Hepatocyte (in vitro differentiated cells): ENCODE measurements at regions not wholly inside any gene's neighbourhood (a gene's known extent, or its start where the extent isn't known, plus 50 kb on each side); places are given as distances from the start of the nearest gene placed in this dataset.

Experiments used
- DNase-seq: peaks from one replicate; pipeline ENCODE4 v3.0.0-alpha.2; 2016; ENCODE audit warnings: low spot score
- H2AFZ ChIP-seq: fragments of 200-600 bp; sonication (generic); 2 replicates; pipeline ENCODE4 v1.6.0; 2016; ENCODE audit warnings: antibody characterized with exemption, mild to moderate bottlenecking
- H3K27ac ChIP-seq: fragments of 200-600 bp; sonication (generic); 2 replicates; pipeline ENCODE4 v1.5.1; 2016; ENCODE audit warnings: mild to moderate bottlenecking
- H3K27me3 ChIP-seq: fragments of 200-600 bp; sonication (generic); 2 replicates; pipeline ENCODE4 v1.6.1; 2016
- H3K36me3 ChIP-seq: fragments of 200-600 bp; sonication (generic); replicated peaks from 2 replicates; pipeline ENCODE4 v1.5.1; 2016; ENCODE audit warnings: low read depth; ENCODE audit not compliant: insufficient read depth
- H3K4me1 ChIP-seq: fragments of 200-600 bp; sonication (generic); 2 replicates; pipeline ENCODE4 v1.5.1; 2016; ENCODE audit warnings: mild to moderate bottlenecking, moderate library complexity; ENCODE audit not compliant: insufficient read depth
- H3K4me2 ChIP-seq: fragments of 200-600 bp; sonication (generic); 2 replicates; pipeline ENCODE4 v1.6.0; 2016
- H3K4me3 ChIP-seq: fragments of 200-600 bp; sonication (generic); 2 replicates; pipeline ENCODE4 v1.5.1; 2016; ENCODE audit warnings: mild to moderate bottlenecking
- H3K79me2 ChIP-seq: fragments of 200-600 bp; sonication (generic); 2 replicates; pipeline ENCODE4 v1.6.0; 2017; ENCODE audit warnings: mild to moderate bottlenecking
- H3K9me2 ChIP-seq: fragments of 200-600 bp; sonication (generic); replicated peaks from 2 replicates; pipeline ENCODE4 v1.6.0; 2017; ENCODE audit warnings: mild to moderate bottlenecking; ENCODE audit not compliant: insufficient read depth
- H3K9me3 ChIP-seq: fragments of 200-600 bp; sonication (generic); 2 replicates; pipeline ENCODE4 v1.5.1; 2016; ENCODE audit warnings: low read depth, mild to moderate bottlenecking
- H4K20me1 ChIP-seq: fragments of 200-600 bp; sonication (generic); 2 replicates; pipeline ENCODE4 v1.6.0; 2016; ENCODE audit warnings: mild to moderate bottlenecking; ENCODE audit not compliant: insufficient read depth, poor library complexity, severe bottlenecking
- EZH2 ChIP-seq: fragments of 200-600 bp; sonication (generic); IDR thresholded peaks from 2 replicates; pipeline ENCODE4 v1.6.1; 2016; ENCODE audit warnings: antibody characterized with exemption, mild to moderate bottlenecking, borderline replicate concordance
- EZH2phosphoT487 ChIP-seq: fragments of 200-600 bp; sonication (generic); IDR thresholded peaks from one replicate; pipeline ENCODE4 v1.6.1; 2018; ENCODE audit warnings: antibody characterized with exemption, mild to moderate bottlenecking, low read depth, moderate library complexity; ENCODE audit not compliant: unreplicated experiment, severe bottlenecking
- WGBS: methylation state at CpG from one replicate; pipeline ENCODE4 v1.1.6; 2016; ENCODE audit warnings: low lambda C conversion rate; ENCODE audit errors: missing lambda C conversion rate; 5-methylcytosine and 5-hydroxymethylcytosine counted together
- TF ChIP-seq, protein P1 (sequence below): fragments of 200-600 bp; sonication (generic); IDR thresholded peaks from 2 replicates; pipeline ENCODE4 v1.5.1; 2016; ENCODE audit warnings: antibody characterized with exemption, mild to moderate bottlenecking; ENCODE audit not compliant: poor library complexity

DNA sequence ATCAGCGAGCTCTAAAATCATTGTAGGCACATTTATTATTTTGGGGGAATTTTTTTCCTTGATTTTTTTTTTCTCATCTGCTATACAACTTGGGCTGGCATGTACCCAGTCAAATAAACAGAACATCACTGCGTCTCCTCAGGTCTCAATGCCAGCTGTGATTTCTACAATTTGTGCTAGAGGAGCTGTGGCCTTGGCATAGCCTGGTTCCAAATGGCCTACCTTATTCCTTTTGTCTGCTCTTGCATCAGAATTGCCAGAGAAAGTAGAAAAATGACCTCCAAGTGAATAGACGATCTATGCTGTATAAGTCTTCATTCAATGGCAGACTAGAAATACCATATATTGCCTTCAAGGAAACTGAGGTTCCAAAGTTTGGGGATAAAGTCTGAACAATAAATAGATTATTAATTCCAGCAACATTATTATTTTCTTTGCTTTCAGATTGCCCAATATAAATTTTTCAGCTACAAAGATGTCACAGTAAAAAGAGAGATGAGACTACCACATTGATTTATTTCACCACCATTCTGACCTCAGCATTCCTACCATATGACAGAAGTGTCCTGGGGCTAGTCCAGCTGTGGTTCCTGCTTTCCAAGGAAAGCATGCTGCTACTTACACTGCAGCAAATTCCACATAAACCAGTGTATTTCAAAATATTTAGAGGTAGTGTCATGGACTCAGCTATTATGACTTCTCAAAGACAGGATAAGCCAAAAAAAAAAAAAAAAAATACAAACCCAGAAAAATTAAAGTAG, 493.9 kb upstream of the ZNF385D start:
- H3K36me3 ChIP-seq: no peaks in the 10 kb centered on the region
- no peak for TF ChIP-seq EZH2
- TF ChIP-seq, protein P1, sequence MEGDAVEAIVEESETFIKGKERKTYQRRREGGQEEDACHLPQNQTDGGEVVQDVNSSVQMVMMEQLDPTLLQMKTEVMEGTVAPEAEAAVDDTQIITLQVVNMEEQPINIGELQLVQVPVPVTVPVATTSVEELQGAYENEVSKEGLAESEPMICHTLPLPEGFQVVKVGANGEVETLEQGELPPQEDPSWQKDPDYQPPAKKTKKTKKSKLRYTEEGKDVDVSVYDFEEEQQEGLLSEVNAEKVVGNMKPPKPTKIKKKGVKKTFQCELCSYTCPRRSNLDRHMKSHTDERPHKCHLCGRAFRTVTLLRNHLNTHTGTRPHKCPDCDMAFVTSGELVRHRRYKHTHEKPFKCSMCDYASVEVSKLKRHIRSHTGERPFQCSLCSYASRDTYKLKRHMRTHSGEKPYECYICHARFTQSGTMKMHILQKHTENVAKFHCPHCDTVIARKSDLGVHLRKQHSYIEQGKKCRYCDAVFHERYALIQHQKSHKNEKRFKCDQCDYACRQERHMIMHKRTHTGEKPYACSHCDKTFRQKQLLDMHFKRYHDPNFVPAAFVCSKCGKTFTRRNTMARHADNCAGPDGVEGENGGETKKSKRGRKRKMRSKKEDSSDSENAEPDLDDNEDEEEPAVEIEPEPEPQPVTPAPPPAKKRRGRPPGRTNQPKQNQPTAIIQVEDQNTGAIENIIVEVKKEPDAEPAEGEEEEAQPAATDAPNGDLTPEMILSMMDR: no peak
- TF ChIP-seq EZH2phosphoT487: no peak
- no peaks in the 10 kb centered on the region for H3K9me3 ChIP-seq
- no peaks in the 10 kb centered on the region for H3K27me3 ChIP-seq
- no peaks in the 10 kb centered on the region for H3K79me2 ChIP-seq
- 91% methylated on average over 3 of the region's 3 CpGs for WGBS
- no peaks in the 10 kb centered on the region for H3K9me2 ChIP-seq
- H2AFZ ChIP-seq: no peak overlapping the region
- H3K27ac ChIP-seq: no peak overlapping the region
- H3K4me1 ChIP-seq: no peaks in the 10 kb centered on the region
- H3K4me3 ChIP-seq: no peak overlapping the region
- no peak overlapping the region for H3K4me2 ChIP-seq
- H4K20me1 ChIP-seq: no peaks in the 10 kb centered on the region
- DNase-seq: peak; percentile 20

DNA sequence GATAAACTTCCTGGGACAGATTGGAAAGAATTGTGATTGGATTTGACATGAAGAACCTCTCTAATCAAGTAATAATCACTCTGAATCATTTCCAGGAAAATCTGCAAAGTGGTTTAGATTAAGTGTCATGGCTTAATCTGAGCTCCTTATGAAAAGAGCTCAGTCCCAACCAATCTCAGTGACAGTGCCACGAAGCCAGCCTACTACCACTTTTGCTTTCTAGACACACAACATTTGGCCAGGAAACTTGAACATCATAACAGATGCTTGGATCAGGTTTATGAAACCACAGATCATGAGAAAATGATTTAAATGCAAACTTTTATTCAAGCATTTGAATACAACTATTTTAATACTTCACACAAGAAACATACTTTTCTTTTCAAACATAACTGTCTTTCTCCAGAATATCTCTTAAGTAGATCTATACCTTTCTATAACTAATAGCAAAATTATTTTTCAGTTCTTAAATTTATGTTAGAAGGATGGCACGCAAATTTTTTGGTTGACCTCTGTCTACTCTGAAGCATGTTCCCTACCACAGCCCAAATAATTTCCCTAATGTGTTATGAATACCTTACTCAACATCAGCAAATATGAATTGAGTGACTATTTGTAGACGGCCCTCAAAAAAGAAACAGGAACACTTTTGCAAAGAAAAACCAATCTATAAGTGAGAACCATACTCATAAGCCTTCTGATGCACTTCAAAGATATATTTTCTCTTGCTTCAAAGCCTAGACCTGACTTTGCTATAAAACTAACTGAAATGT, 495.0 kb upstream of the ZNF385D start:
- DNase-seq: no peak
- no peaks in the 10 kb centered on the region for H4K20me1 ChIP-seq
- no peaks in the 10 kb centered on the region for H3K79me2 ChIP-seq
- H3K4me1 ChIP-seq: no peaks in the 10 kb centered on the region
- H2AFZ ChIP-seq: no peak overlapping the region
- H3K4me3 ChIP-seq: no peak overlapping the region
- no peaks in the 10 kb centered on the region for H3K36me3 ChIP-seq
- H3K9me2 ChIP-seq: no peaks in the 10 kb centered on the region
- no peaks in the 10 kb centered on the region for H3K27me3 ChIP-seq
- no peak overlapping the region for H3K27ac ChIP-seq
- 84% methylated on average over 3 of the region's 3 CpGs for WGBS
- TF ChIP-seq, protein P1: no peak
- no peak for TF ChIP-seq EZH2phosphoT487
- H3K9me3 ChIP-seq: no peaks in the 10 kb centered on the region
- no peak overlapping the region for H3K4me2 ChIP-seq

DNA sequence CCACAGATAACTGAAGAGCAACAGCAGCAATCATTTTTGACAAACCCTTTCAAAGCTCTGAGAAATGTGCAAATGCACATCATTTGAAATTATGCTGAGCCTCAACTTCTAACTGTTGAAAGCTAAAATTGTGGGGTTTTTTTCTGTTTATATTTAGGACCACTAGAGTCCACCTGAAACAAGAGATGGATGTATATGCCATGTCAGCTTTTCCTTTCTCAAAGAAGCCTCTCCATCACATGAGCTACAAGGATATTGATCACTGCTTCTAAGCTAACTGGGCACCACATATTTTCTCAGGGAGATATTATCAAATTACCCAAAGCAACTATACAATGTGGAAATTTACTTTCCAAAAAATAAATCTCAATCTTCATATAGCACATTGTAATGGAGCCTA, 498.6 kb upstream of the ZNF385D start:
- Histone ChIP-seq H3K9me3 (no peaks in the 10 kb centered on the region), H3K79me2 (no peaks in the 10 kb centered on the region), H3K27ac (no peak overlapping the region), H3K4me1 (no peaks in the 10 kb centered on the region), H3K27me3 (no peaks in the 10 kb centered on the region), H2AFZ (no peak overlapping the region), H3K4me2 (no peak overlapping the region), H3K9me2 (no peaks in the 10 kb centered on the region), H4K20me1 (no peaks in the 10 kb centered on the region), H3K4me3 (no peak overlapping the region), H3K36me3 (no peaks in the 10 kb centered on the region)
- DNase-seq: no peak
- TF ChIP-seq, protein P1: no peak
- TF ChIP-seq EZH2phosphoT487 (no peak), EZH2 (no peak)
